ENCODE measurements at regions not wholly inside any gene's neighbourhood (a gene's known extent, or its start where the extent isn't known, plus 50 kb on each side); places are given as distances from the start of the nearest gene placed in this dataset.
A peak's percentile ranks its signal among the peaks of the same experiment; 100 is the strongest.

DNA sequence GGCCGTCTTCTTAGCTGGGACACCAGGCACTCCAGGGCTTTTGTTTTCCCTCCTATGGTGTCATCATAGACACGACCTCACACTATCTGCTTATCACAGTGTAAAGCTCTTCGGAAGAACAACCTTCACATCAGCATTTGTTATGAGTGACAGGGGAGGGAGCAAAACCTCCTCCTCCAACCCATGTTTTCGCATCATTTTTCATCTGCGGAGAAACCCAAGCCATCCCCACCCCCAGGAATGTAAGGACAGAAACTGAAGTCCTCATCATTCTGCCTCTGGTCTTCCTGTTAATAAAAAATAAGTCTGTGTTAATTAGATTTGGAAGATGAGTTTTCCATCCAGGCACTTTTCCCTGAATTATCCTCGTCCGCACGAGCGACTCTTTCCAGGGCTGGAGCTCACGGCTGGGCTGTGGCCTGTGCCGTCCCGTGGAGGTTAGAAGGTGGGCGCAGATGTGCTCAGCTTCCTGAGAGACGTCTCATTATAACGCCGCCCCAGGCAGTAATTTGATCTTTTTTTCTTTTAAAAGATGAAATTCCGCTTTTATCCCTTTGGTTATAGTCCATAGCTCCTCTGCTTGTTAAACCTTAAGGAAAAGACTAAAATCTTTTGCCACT lies 101.6 kb upstream of the TMEM18 start:
- DNase-seq, result no peak

DNA sequence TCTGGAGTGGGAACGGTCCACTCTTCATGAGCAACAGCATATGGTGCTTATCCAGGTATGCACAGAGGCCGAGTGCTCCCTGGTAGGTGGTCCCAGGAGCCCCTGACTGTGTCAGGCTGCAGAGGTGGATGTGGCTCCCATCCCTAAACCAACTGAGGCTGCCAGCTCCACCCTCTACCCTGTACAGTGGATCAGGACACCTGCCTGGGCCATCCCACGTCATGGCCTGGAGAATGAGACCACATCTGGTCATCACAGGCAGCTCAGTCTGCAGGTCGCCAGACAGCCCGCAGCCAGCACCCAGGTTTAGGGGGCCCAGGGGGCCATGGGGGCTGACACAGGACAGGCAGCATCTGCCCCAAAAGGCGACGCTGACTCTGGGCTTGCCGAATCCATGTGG lies 100.3 kb upstream of the TMEM18 start:
- no peak for DNase-seq

DNA sequence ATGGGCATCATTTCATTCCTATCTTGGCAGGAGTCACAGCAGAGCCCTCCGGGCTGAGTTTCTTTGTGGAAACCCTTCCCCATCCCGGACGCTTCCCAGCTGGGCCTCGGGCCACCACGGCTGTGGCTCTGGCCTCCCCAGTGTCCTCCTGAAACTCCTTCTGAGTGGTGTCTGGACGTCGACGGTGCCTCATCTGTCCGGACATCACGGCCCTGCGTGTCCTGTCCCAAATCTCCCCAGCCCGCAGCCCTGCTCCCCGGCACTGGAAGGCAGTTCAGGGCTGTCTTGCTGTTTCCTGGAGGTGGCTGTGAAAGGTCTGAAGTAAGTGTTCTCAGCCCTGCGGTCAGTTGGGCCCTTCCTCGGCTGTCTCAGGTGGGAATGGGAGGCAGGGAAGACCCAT lies 99.8 kb upstream of the TMEM18 start:
- no peak for DNase-seq

DNA sequence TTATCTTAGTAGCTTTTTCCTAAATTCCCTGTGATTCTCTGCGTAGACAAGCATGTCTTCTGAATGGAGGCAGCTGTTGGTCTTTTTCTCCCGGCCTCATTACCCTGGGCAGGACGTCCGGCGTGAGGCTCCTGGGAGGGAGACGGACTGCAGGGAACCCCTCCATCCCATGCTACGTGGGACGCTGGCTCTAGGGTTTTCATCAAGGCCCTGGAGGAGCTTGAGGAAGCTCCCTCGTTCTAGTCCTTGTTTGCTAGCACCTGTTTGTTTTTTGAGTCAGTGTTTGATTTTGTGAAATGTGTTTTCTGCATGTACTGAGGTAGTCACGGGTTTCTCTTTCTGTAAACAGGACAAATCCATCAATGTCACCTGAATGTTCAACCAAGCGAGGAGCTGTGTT lies 99.3 kb upstream of the TMEM18 start:
- no peak for DNase-seq

DNA sequence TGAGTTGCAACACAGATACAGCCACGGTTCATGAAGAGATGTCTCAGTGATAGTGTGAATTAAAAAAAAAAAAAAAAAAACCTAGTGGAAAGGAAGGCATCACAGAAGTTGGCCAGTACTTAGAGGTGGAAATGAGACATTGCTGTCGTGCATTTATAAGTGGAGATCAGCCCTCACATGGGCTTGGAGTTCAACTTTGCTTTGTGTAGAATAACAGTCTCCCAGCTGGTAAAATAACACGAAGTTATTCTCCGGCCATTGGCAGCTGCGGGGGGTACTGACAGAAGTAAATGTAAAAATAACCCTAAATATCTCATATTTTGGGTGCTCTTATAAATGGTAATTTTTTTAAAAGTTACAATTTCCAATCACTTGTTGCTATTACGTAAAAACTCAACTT lies 98.8 kb upstream of the TMEM18 start:
- DNase-seq, result no peak

DNA sequence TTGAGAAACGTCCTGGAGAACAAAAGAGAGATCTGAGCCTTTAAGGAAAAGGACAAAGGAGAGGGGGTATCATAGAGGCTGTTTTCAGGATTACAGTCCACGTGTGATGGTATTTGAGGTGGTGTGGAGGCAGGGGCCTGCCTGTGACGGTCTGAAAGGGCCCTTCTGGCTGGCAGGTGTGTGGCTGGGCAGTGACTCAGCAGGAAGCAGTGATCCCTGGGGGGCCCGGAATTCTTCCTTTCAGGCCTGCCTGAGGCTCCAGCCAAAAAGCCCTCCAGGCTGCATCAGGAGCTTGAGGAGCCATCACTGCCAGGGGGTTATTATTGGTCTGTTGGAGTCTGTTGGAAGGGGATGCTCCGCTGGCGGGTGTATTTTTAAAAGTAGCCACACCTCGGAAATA lies 97.2 kb upstream of the TMEM18 start:
- no peak for DNase-seq

DNA sequence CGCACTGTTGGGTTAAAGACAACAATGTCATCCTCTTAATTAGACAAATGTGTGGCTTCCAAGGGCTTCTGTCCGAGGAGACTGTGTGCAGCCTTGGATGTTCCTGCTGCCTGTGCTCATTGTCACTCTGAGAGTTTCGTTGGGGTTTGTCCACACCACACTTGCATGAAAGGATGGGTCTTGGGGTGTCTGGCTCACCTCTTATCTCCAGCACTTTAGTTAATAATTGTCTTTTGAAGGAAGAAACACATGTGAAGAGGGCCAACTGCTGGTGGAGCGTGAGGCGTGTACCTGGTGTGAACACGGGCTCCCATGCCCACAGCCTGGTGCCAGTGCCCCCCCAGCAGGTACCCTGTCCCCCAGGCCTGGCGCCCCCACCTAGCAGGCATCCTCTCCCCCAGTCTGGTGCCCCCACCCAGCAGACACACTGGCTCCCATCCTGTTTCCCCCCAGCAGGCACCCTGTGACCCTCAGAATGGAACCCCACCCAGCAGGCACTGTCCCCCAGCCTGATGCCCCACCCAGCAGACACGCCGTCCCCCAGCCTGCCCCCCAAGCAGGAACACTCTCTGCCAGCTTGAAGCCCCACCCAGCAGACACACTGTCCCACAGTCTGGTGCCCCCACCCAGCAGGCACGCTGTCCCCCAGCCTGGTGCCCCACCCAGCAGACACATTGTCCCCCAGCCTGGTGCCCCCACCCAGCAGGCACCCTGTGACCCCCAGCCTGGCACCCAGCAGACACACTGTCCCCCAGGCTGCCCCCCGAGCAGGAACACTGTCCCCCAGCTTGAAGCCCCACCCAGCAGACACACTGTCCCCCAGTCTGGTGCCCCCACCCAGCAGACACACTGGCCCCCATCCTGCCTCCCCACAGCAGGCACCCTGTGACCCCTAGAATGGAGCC lies 96.3 kb upstream of the TMEM18 start:
- no peak for DNase-seq

DNA sequence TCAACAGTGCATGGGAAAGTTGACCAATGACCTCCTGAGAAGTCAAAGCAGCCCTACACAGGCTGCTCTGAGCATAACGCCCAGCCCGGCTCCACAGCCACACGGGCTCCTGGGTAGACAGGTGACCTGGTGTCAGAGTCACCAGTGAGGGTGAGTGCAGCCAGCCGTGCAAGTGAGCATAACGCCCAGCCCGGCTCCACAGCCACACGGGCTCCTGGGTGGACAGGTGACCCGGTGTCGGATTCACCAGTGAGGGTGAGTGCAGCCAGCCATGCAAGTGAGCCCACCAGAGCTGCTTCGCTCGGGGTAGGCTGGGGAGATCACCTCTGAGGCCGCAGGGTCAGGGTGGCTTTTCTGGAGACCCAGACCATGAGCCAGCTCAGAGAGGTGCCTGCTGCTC lies 94.3 kb upstream of the TMEM18 start:
- DNase-seq, result no peak

DNA sequence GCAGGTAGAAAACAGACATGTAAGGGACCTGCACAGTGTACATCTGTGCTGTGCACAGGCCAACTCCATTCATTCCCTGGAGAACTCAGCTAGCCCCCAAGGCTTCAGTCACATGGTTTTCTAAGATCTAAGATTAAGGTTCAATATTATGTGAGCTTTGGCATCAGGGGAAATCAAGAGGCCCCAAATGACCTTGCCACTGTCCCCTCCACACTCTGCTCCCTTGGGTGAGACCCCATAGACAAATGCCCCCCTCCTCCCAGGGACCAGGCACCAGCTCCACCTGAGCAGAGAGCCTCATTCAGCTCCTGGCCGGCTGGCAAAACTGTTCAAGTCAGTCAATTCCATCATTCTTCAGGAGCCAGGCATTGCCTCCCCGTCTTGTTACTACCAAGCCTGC lies 93.6 kb upstream of the TMEM18 start:
- no peak for DNase-seq

DNA sequence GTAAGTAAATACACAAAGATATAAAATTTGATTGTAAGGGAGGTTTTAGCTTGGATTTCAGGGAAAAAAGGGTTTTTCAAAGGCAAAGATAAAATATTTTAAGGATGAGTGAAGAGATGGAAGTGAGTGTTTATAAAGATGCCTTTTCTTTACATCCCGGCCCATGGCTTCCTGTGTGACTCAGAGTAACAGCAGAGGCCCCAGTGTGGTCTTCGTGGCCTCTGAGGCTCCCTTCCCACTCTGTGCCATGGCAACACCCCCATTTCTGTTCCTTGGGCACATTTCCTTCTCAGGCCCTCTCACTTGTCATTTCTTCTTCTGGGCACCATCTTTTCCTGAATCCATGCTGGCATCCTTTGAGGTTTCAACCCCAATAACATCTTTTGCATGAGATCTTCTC lies 92.6 kb upstream of the TMEM18 start:
- no peak for DNase-seq

DNA sequence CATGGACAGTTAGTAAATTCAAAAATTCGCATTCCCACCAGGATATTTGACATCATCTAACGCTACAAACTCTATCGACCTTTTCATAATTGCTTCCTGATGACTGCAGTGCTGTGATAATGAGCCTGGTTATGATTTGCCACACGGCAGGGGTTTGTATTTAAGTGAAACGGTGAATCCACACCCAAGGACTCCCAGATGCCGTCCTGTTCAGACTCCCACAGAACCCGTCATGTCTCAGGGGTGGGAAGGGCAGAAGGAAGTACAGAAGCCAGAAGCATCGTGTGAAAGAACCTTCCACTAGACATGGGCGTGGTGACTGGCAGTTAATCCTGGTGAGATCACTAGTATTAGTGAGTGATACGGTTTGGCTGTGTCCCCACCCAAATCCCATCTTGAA lies 91.2 kb upstream of the TMEM18 start:
- DNase-seq, result no peak

DNA sequence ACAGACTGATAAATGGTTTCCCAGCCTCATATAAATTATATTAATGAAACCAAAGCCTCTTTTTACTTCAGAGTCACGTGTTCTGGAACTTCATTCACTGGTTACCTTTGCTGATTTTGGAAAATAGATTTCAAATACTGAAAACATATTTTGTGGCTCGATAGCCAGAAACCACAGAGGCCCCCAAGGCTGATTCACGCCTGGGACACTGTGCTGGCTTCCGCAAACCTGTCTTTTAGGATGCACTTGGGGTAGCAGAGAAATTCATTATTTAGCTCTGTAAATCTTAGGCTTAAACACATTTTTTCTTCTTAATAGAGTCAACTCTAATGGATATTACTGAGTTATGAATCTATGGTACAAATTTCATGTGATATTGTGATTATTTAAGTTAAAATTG lies 90.7 kb upstream of the TMEM18 start:
- no peak for DNase-seq

DNA sequence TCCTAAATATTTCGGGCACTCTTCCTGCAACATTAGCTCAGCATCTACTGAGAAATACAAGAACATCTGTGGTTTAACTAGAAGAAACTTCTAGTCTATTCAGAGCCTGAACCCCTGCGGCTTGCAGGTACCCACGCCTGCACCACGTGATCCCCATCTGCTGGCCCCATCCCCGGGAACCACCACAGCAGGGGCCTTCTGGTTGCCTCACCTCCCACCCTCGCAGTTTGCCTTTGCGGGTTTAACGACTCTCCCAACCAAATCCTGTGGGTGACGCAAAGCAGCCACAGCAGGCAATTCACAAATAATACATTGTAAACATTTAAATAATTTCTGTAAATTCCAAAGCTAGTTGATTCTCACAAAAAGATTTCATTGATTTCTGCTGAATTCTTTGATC lies 90.2 kb upstream of the TMEM18 start:
- peak; percentile 10 for DNase-seq

DNA sequence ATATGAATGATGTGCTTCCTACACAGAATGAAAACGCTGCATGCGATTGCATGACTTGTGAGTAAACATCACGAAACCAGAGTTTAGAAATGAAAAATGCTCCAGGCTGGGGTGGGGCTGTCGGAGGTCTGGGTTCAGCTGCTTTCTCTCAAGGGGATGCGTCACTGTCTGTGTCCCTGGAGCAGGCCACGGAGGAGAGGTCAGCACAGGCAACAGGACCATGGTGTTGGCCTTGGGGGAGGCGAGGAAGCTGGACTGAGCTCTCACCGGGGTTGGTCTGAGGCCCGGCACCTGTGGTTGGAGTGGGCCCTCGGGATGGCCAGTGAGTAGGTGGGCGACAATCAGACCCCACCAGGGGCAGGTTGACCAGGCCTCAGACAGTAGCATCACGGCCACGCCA lies 89.0 kb upstream of the TMEM18 start:
- no peak for DNase-seq

DNA sequence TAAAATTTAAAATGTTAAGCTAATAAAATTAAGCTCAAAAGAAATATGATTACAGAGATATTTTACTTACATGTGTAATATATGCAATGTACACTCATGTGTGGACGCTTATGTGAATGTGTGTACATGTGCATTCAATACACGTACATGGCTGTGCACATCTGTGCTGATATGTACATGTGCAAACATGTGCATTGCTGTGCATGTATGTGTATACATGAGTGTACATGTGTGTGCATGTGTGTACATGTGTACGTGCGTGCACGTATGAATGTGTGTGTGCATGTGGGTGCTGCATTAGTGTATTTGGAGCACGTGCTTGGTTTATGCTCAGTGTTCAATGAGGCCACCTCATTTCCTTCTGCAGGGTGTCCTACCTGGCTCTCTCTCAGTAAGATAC lies 88.2 kb upstream of the TMEM18 start:
- DNase-seq, result no peak

DNA sequence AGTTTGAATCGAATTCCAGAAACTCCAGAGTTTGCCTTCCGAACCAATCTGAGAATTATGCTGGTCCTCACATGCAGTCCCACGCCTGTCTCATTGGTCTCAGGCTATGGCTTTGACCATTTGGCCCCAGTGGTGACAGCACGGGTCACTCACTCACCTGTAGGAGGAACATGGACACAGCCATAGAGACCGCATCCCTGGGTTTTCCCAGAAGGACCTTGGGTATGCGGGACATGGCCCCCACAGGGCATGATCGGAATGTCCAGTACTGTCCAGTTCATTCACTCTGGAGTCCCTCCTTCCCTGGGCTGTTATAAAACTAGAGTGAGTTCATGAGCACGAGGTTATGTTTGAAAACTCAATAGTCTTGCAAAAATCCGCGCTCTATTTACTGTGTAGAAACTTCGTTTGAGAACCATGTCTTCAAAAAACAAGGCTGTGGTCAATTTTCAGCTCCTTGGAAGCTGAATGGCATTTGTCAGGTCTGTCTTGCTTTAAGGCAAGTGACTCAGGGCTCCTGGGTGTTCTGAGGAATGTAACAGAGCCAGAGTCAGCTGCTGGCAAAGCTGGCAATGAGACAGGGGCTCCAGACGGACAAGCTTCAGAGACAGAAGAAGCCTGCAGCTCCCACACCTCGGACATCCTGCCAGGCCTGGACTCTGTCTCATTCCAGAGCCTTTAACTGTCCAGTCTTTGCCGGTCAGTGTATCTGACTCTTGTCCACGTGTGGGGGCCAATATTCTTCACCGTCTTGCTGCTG lies 86.7 kb upstream of the TMEM18 start:
- DNase-seq, result no peak

DNA sequence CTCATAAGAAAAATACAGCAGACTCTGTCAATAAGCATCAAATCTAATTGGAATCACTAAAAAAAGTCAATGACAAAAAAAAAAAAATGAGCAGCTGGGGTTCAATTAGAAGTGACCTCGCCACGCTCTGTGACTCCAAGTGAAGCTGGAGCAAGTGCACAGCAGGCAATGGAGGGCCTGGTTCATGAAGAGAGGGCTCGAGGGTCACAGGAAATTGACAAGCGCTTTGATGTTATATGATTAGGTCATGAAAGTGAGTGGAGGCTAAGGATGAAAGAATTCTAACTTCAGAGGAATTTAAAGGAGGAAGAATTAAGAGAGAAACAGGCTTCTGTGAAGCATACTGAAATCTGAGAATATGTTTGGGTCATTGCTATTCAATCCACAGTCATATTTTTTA lies 85.4 kb upstream of the TMEM18 start:
- DNase-seq, result no peak

DNA sequence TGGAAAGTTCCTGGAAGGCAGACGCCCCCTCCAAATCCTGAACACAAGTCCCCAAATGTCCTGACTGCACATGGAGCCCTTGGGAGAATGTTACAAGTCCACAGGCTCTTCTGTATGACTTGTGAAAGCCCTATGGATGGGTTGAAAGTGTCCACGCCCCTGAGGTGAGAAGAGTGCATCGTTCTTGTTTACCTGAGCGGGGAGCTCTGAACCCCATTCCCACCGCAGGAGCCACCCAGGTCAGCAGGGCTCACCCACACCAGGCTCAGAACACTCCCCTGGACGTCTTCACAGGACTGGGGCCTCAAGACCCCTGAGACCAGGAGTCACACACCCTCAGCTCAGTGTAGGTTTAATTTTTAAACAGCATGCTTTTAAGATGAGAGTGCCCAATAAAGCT lies 84.2 kb upstream of the TMEM18 start:
- DNase-seq, result no peak

DNA sequence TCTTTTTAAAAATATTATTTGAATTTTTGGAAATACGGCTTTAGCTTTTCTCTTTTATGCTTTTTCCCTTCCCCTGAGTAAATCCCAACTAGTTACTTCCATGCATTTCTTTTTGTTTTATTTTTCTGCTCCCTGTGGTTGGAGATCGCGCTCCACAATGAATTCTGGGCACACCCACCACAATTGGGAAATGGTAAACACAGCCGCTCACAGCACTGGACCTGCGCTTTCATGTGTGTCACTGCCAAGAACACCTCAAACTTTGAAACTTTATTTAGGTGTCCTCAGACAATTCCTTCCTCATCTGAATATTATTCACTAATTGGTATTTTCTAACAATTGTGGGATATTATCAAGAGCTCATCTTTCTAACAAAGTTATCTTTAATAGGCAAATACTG lies 82.8 kb upstream of the TMEM18 start:
- DNase-seq, result no peak

DNA sequence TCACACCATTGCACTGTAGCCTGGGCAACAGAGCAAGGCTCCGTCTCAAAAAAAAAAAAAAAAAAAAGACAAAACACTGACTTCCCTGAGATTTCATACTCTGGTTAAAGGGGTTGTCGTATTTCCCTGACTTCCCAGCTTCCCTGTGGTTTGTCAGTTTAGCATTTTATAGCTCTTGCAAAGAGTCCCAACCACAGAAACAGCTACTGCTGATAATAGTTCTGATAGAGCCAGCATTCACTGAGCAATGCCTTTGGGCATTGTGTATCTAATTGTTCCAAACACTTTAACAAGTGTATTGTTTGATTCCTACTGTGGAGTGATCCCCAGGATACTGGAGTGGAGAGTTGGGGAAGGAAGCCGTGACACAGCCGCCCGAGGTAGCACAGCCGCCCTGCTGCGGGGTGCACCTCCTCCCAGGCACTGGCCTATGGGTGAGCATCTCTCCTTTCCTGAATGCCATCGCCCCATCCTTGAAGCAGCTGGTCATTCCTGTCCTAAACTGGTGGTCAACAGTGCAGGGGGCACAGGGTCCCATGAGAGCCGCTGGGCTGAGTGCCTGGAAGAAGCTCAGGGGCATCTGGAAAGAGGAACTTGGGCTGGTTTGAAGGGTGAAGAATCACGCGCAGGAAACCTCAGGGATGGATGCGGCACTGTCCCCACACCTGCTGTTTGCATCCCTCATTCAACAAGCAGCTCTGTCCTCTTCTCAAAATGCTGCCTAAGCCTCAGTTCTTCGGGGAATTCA lies 81.0 kb upstream of the TMEM18 start:
- DNase-seq, result no peak

DNA sequence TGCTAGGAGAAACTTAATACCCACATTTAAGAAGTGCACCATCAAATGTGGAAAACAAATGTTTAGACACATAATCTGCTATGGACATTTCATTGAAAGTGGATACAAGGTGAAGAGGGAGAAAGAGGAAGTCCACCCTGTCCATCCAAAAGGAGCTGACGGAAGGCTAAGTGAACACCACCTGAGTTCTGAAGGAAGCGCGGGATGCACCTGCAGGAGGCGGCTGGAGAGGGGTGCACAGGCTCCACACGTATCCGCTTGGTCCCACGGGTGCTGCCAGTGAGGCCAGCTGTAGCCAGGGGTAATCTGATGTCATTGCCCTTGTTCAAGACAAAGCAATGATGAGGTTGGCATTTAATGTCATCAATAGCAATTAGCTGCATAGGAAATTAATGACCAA lies 75.9 kb upstream of the TMEM18 start:
- no peak for DNase-seq

DNA sequence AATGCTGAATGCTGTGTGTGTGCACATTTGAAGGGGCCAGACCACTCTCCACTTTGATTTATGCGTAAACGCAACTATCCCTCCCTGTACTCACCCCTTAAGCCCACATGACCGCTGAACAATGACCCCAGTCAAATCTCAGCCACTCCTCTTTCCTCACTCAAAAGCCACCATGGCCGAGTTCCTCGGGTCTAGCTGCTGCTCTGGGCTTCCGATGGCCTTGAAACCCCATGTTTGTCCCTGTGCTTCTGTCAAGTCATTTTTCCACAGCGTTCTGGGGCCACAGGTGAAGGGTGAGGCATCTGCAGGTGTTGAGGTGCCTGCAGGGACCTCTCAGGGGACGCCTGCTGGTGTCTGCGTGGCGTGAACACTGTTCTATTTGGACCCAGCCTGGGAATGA lies 74.3 kb upstream of the TMEM18 start:
- DNase-seq, result no peak

DNA sequence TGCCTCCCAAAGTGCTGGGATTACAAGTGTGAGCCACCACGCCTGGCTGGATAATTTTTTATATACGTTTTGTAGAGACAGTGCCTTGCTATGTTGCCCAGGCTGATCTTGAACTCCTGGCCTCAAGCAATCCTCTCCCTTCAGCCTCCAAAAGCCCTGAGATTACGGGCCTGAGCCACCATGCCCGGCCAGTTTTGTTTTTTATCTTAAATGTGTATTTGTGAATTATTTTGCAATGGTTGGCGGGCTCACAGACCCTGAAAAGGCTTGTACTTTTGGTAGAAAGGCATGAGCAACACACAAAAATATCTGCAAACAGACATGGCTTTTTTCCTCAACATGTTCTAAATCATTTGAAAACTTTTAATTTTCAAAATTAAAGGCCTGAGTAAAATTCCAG lies 73.4 kb upstream of the TMEM18 start:
- no peak for DNase-seq
